Adipocyte (in vitro differentiated cells): ENCODE measurements at regions not wholly inside any gene's neighbourhood (a gene's known extent, or its start where the extent isn't known, plus 50 kb on each side); places are given as distances from the start of the nearest gene placed in this dataset.

Experiments used
- DNase-seq: peaks from one replicate; pipeline ENCODE4 v3.0.0-alpha.2; 2015; ENCODE audit warnings: low read depth
- H3K27me3 ChIP-seq: replicated peaks from 2 replicates; pipeline ENCODE4 v1.7.0; 2013; ENCODE audit warnings: mild to moderate bottlenecking, low read length, moderate library complexity; ENCODE audit not compliant: control insufficient read depth, insufficient read depth
- H3K36me3 ChIP-seq: 2 replicates; pipeline ENCODE4 v1.7.0; 2013; ENCODE audit warnings: low read length, mild to moderate bottlenecking, moderate library complexity; ENCODE audit not compliant: control insufficient read depth, insufficient read depth, severe bottlenecking
- H3K4me1 ChIP-seq: 2 replicates; pipeline ENCODE4 v1.7.0; 2013; ENCODE audit warnings: mild to moderate bottlenecking, low read length, moderate library complexity; ENCODE audit not compliant: control insufficient read depth, insufficient read depth
- H3K4me3 ChIP-seq: 2 replicates; pipeline ENCODE4 v1.7.0; 2013; ENCODE audit warnings: mild to moderate bottlenecking, low read length, moderate library complexity
- H3K9ac ChIP-seq: 2 replicates; pipeline ENCODE4 v1.7.0; 2013; ENCODE audit warnings: mild to moderate bottlenecking, low read length, moderate library complexity
- H3K9me3 ChIP-seq: 2 replicates; pipeline ENCODE4 v1.7.0; 2013; ENCODE audit warnings: mild to moderate bottlenecking, low read length, moderate library complexity; ENCODE audit not compliant: control insufficient read depth

GRCh38 chr7:118059209-118059608 lies 124.8 kb upstream of the LSM8 start:
- H3K9ac ChIP-seq: no peak overlapping the region
- no peaks in the 10 kb centered on the region for H3K4me1 ChIP-seq
- peaks cover 3% of the 10 kb centered on the region for H3K27me3 ChIP-seq
- DNase-seq: no peak
- H3K4me3 ChIP-seq: no peak overlapping the region
- no peaks in the 10 kb centered on the region for H3K9me3 ChIP-seq
- H3K36me3 ChIP-seq: no peaks in the 10 kb centered on the region

- H3K9ac ChIP-seq: no peak overlapping the region
- H3K4me1 ChIP-seq: no peaks in the 10 kb centered on the region
- no peaks in the 10 kb centered on the region for H3K9me3 ChIP-seq
- H3K27me3 ChIP-seq: peaks cover 11% of the 10 kb centered on the region
- no peak overlapping the region for H3K4me3 ChIP-seq
- no peaks in the 10 kb centered on the region for H3K36me3 ChIP-seq
- DNase-seq: no peak
Observed at GRCh38 chr7:118060692-118061091, 123.3 kb upstream of the LSM8 start.

- H3K36me3 ChIP-seq: no peaks in the 10 kb centered on the region
- no peak for DNase-seq
- H3K9me3 ChIP-seq: no peaks in the 10 kb centered on the region
Observed at GRCh38 chr7:118061386-118061785, 122.6 kb upstream of the LSM8 start.

GRCh38 chr7:118072893-118073674 lies 110.9 kb upstream of the LSM8 start:
- no peaks in the 10 kb centered on the region for H3K9me3 ChIP-seq
- no peaks in the 10 kb centered on the region for H3K27me3 ChIP-seq
- H3K4me1 ChIP-seq: no peaks in the 10 kb centered on the region
- no peak overlapping the region for H3K9ac ChIP-seq
- no peak overlapping the region for H3K4me3 ChIP-seq
- DNase-seq: no peak
- H3K36me3 ChIP-seq: no peaks in the 10 kb centered on the region

More at GRCh38 chr7:118061386-118061785, 122.6 kb upstream of the LSM8 start:
- no peak overlapping the region for H3K9ac ChIP-seq
- no peak overlapping the region for H3K4me3 ChIP-seq
- peaks cover 11% of the 10 kb centered on the region for H3K27me3 ChIP-seq
- no peaks in the 10 kb centered on the region for H3K4me1 ChIP-seq

- Histone ChIP-seq H3K4me1 (peaks cover 4% of the 10 kb centered on the region), H3K9me3 (no peaks in the 10 kb centered on the region), H3K4me3 (no peak overlapping the region), H3K27me3 (no peaks in the 10 kb centered on the region), H3K9ac (no peak overlapping the region), H3K36me3 (no peaks in the 10 kb centered on the region)
- DNase-seq: no peak
Observed at GRCh38 chr7:118075936-118076335, 108.0 kb upstream of the LSM8 start.

GRCh38 chr7:118076564-118076963 lies 107.4 kb upstream of the LSM8 start:
- H3K36me3 ChIP-seq: no peaks in the 10 kb centered on the region
- H3K9me3 ChIP-seq: no peaks in the 10 kb centered on the region
- no peak overlapping the region for H3K9ac ChIP-seq
- H3K27me3 ChIP-seq: no peaks in the 10 kb centered on the region
- peaks cover 4% of the 10 kb centered on the region for H3K4me1 ChIP-seq
- no peak overlapping the region for H3K4me3 ChIP-seq
- no peak for DNase-seq

GRCh38 chr7:118078015-118078414 lies 105.9 kb upstream of the LSM8 start:
- H3K9me3 ChIP-seq: no peaks in the 10 kb centered on the region
- peaks cover 4% of the 10 kb centered on the region for H3K4me1 ChIP-seq
- no peak overlapping the region for H3K9ac ChIP-seq
- no peak for DNase-seq
- no peaks in the 10 kb centered on the region for H3K27me3 ChIP-seq
- H3K4me3 ChIP-seq: no peak overlapping the region
- H3K36me3 ChIP-seq: no peaks in the 10 kb centered on the region

- Histone ChIP-seq H3K4me1 (peaks cover 4% of the 10 kb centered on the region), H3K4me3 (no peak overlapping the region), H3K27me3 (no peaks in the 10 kb centered on the region), H3K9me3 (no peaks in the 10 kb centered on the region), H3K9ac (no peak overlapping the region), H3K36me3 (no peaks in the 10 kb centered on the region)
- no peak for DNase-seq
Observed at GRCh38 chr7:118079369-118079768, 104.6 kb upstream of the LSM8 start.

- Histone ChIP-seq H3K27me3 (no peaks in the 10 kb centered on the region), H3K4me1 (peaks cover 4% of the 10 kb centered on the region), H3K9ac (no peak overlapping the region), H3K36me3 (no peaks in the 10 kb centered on the region), H3K9me3 (no peaks in the 10 kb centered on the region), H3K4me3 (no peak overlapping the region)
- DNase-seq: peak; percentile 1
Observed at GRCh38 chr7:118080947-118081346, 103.0 kb upstream of the LSM8 start.

- Histone ChIP-seq H3K27me3 (no peaks in the 10 kb centered on the region), H3K4me3 (no peak overlapping the region), H3K36me3 (no peaks in the 10 kb centered on the region), H3K4me1 (peaks cover 4% of the 10 kb centered on the region), H3K9me3 (no peaks in the 10 kb centered on the region), H3K9ac (no peak overlapping the region)
- DNase-seq: no peak
Observed at GRCh38 chr7:118082506-118082905, 101.5 kb upstream of the LSM8 start.

GRCh38 chr7:118085000-118085399 lies 99.0 kb upstream of the LSM8 start:
- H3K4me1 ChIP-seq: peaks cover 1% of the 10 kb centered on the region
- no peaks in the 10 kb centered on the region for H3K27me3 ChIP-seq
- no peaks in the 10 kb centered on the region for H3K36me3 ChIP-seq
- H3K9me3 ChIP-seq: no peaks in the 10 kb centered on the region
- no peak overlapping the region for H3K4me3 ChIP-seq
- H3K9ac ChIP-seq: no peak overlapping the region
- no peak for DNase-seq

- H3K36me3 ChIP-seq: no peaks in the 10 kb centered on the region
- H3K4me1 ChIP-seq: no peaks in the 10 kb centered on the region
- no peak for DNase-seq
- H3K4me3 ChIP-seq: no peak overlapping the region
- H3K9ac ChIP-seq: no peak overlapping the region
- H3K27me3 ChIP-seq: no peaks in the 10 kb centered on the region
- no peaks in the 10 kb centered on the region for H3K9me3 ChIP-seq
Observed at GRCh38 chr7:118087126-118087525, 96.8 kb upstream of the LSM8 start.
